Activated T-helper 1 cell treated with anti-CD3 and anti-CD28 coated beads, Interleukin-12 subunit alpha, Interleukin-12 subunit beta, Interleukin-2, Interleukin-4 antibody, amounts not matched to agents 30 ng/mL and 10 ng/mL and 1 ng/mL, durations not matched to agents 14 hours and 24 hours and 36 hours (primary cell): ENCODE measurements at regions not wholly inside any gene's neighbourhood (a gene's known extent, or its start where the extent isn't known, plus 50 kb on each side); places are given as distances from the start of the nearest gene placed in this dataset.
A peak's percentile ranks its signal among the peaks of the same experiment; 100 is the strongest.

Source experiments
- DNase-seq: peaks from one replicate; pipeline ENCODE4 v3.0.0; 2021; ENCODE audit warnings: low spot score
- H3K27ac Mint-ChIP-seq: one replicate; pipeline ENCODE4 v1.8.0; 2021; ENCODE audit warnings: mild to moderate bottlenecking, mixed read lengths
- H3K27me3 Mint-ChIP-seq: one replicate; pipeline ENCODE4 v1.8.0; 2022; ENCODE audit warnings: mild to moderate bottlenecking, moderate library complexity, mixed read lengths; ENCODE audit not compliant: insufficient read depth
- H3K36me3 Mint-ChIP-seq: one replicate; pipeline ENCODE4 v1.8.0; 2021; ENCODE audit warnings: low read depth, mixed read lengths
- H3K4me1 Mint-ChIP-seq: one replicate; pipeline ENCODE4 v1.8.0; 2021; ENCODE audit warnings: low read depth, mixed read lengths
- H3K4me3 Mint-ChIP-seq: one replicate; pipeline ENCODE4 v1.8.0; 2021; ENCODE audit warnings: mild to moderate bottlenecking, moderate library complexity, mixed read lengths
- H3K9me3 Mint-ChIP-seq: one replicate; pipeline ENCODE4 v1.8.0; 2021; ENCODE audit warnings: mixed read lengths
- intact Hi-C: fragments of 100-400 bp; cut with micrococcal nuclease; formaldehyde crosslinking; loops from one replicate; pipeline ENCODE4 v1.15.1; 2024

- H3K27me3 Mint-ChIP-seq = peaks cover 8% of the 10 kb centered on the region
- H3K36me3 Mint-ChIP-seq = no peaks in the 10 kb centered on the region
- H3K9me3 Mint-ChIP-seq = no peaks in the 10 kb centered on the region
- intact Hi-C loops = loop anchor here (1.0 to 5.0 kb wide), 5 partner anchors 83 to 424 kb away; no protein-coding TSS in a partner anchor
- peaks cover 1% of the 10 kb centered on the region for H3K4me1 Mint-ChIP-seq
- no peak overlapping the region for H3K27ac Mint-ChIP-seq
- H3K4me3 Mint-ChIP-seq = no peak overlapping the region
- no peak for DNase-seq
These were observed 107.0 kb upstream of the SESN3 start for GRCh38 chr11:95337972-95338429.

- Mint-ChIP-seq H3K4me1 (no peaks in the 10 kb centered on the region), H3K9me3 (no peaks in the 10 kb centered on the region), H3K27me3 (peaks cover 8% of the 10 kb centered on the region), H3K4me3 (no peak overlapping the region), H3K36me3 (no peaks in the 10 kb centered on the region), H3K27ac (no peak overlapping the region)
- DNase-seq = peak; percentile 41
- intact Hi-C loops = loop anchor here (1.0 to 5.0 kb wide), 4 partner anchors 83 to 425 kb away; no protein-coding TSS in a partner anchor
These were observed 106.4 kb upstream of the SESN3 start for GRCh38 chr11:95337175-95337957.

GRCh38 chr11:95335989-95336388, 105.0 kb upstream of the SESN3 start:
- no peak overlapping the region for H3K27ac Mint-ChIP-seq
- no peaks in the 10 kb centered on the region for H3K4me1 Mint-ChIP-seq
- H3K9me3 Mint-ChIP-seq = no peaks in the 10 kb centered on the region
- no peak for DNase-seq
- no peak overlapping the region for H3K4me3 Mint-ChIP-seq
- no peaks in the 10 kb centered on the region for H3K36me3 Mint-ChIP-seq
- intact Hi-C loops = loop anchor here (2.0 to 5.0 kb wide), 3 partner anchors 81 to 426 kb away; no protein-coding TSS in a partner anchor
- H3K27me3 Mint-ChIP-seq = peaks cover 6% of the 10 kb centered on the region

GRCh38 chr11:95331161-95331560, 100.2 kb upstream of the SESN3 start:
- Mint-ChIP-seq H3K4me3 (no peak overlapping the region), H3K36me3 (no peaks in the 10 kb centered on the region), H3K27me3 (peaks cover 2% of the 10 kb centered on the region), H3K4me1 (no peaks in the 10 kb centered on the region), H3K27ac (no peak overlapping the region), H3K9me3 (no peaks in the 10 kb centered on the region)
- intact Hi-C loops = no loop called here
- no peak for DNase-seq

- H3K4me1 Mint-ChIP-seq = no peaks in the 10 kb centered on the region
- no peaks in the 10 kb centered on the region for H3K36me3 Mint-ChIP-seq
- intact Hi-C loops = no loop called here
- H3K4me3 Mint-ChIP-seq = no peak overlapping the region
- H3K27me3 Mint-ChIP-seq = peaks cover 2% of the 10 kb centered on the region
- H3K27ac Mint-ChIP-seq = no peak overlapping the region
- DNase-seq = no peak
- no peaks in the 10 kb centered on the region for H3K9me3 Mint-ChIP-seq
These were observed 99.3 kb upstream of the SESN3 start for GRCh38 chr11:95330302-95330701.

GRCh38 chr11:95327273-95327948, 96.4 kb upstream of the SESN3 start:
- Mint-ChIP-seq H3K36me3 (no peaks in the 10 kb centered on the region), H3K4me1 (peaks cover 3% of the 10 kb centered on the region), H3K27me3 (peaks cover 4% of the 10 kb centered on the region), H3K9me3 (no peaks in the 10 kb centered on the region), H3K4me3 (no peak overlapping the region), H3K27ac (no peak overlapping the region)
- intact Hi-C loops = no loop called here
- DNase-seq = no peak

- intact Hi-C loops = no loop called here
These were observed 94.8 kb upstream of the SESN3 start for GRCh38 chr11:95325777-95326258.

GRCh38 chr11:95324826-95325225, 93.8 kb upstream of the SESN3 start:
- H3K4me3 Mint-ChIP-seq = no peak overlapping the region
- no peaks in the 10 kb centered on the region for H3K36me3 Mint-ChIP-seq
- H3K27me3 Mint-ChIP-seq = peaks cover 3% of the 10 kb centered on the region
- H3K9me3 Mint-ChIP-seq = no peaks in the 10 kb centered on the region
- intact Hi-C loops = no loop called here
- DNase-seq = no peak
- peaks cover 6% of the 10 kb centered on the region for H3K4me1 Mint-ChIP-seq
- no peak overlapping the region for H3K27ac Mint-ChIP-seq

More at GRCh38 chr11:95325777-95326258, 94.8 kb upstream of the SESN3 start:
- DNase-seq = no peak
- H3K27me3 Mint-ChIP-seq = peaks cover 3% of the 10 kb centered on the region
- H3K27ac Mint-ChIP-seq = no peak overlapping the region
- H3K36me3 Mint-ChIP-seq = no peaks in the 10 kb centered on the region
- H3K9me3 Mint-ChIP-seq = no peaks in the 10 kb centered on the region
- no peak overlapping the region for H3K4me3 Mint-ChIP-seq
- peaks cover 6% of the 10 kb centered on the region for H3K4me1 Mint-ChIP-seq

- Mint-ChIP-seq H3K27ac (no peak overlapping the region), H3K36me3 (no peaks in the 10 kb centered on the region), H3K4me1 (peaks cover 6% of the 10 kb centered on the region), H3K4me3 (no peak overlapping the region), H3K27me3 (peaks cover 3% of the 10 kb centered on the region), H3K9me3 (no peaks in the 10 kb centered on the region)
- DNase-seq = no peak
- intact Hi-C loops = no loop called here
These were observed 91.5 kb upstream of the SESN3 start for GRCh38 chr11:95322539-95322938.

- Mint-ChIP-seq H3K27me3 (peaks cover 1% of the 10 kb centered on the region), H3K36me3 (no peaks in the 10 kb centered on the region), H3K27ac (no peak overlapping the region), H3K4me1 (peaks cover 6% of the 10 kb centered on the region), H3K9me3 (no peaks in the 10 kb centered on the region), H3K4me3 (no peak overlapping the region)
- DNase-seq = no peak
- intact Hi-C loops = no loop called here
These were observed 87.5 kb upstream of the SESN3 start for GRCh38 chr11:95318498-95318897.

- DNase-seq = no peak
- Mint-ChIP-seq H3K4me1 (peaks cover 6% of the 10 kb centered on the region), H3K27ac (no peak overlapping the region), H3K9me3 (no peaks in the 10 kb centered on the region), H3K4me3 (no peak overlapping the region), H3K36me3 (no peaks in the 10 kb centered on the region), H3K27me3 (no peaks in the 10 kb centered on the region)
- intact Hi-C loops = no loop called here
These were observed 77.6 kb upstream of the SESN3 start for GRCh38 chr11:95308512-95309035.

- H3K9me3 Mint-ChIP-seq = no peaks in the 10 kb centered on the region
- no peaks in the 10 kb centered on the region for H3K36me3 Mint-ChIP-seq
- H3K4me3 Mint-ChIP-seq = no peak overlapping the region
- DNase-seq = no peak
- no peak overlapping the region for H3K27ac Mint-ChIP-seq
- no peaks in the 10 kb centered on the region for H3K27me3 Mint-ChIP-seq
- intact Hi-C loops = no loop called here
- H3K4me1 Mint-ChIP-seq = peaks cover 6% of the 10 kb centered on the region
These were observed 76.3 kb upstream of the SESN3 start for GRCh38 chr11:95307286-95307685.

- Mint-ChIP-seq H3K4me1 (peaks cover 6% of the 10 kb centered on the region), H3K4me3 (no peak overlapping the region), H3K9me3 (no peaks in the 10 kb centered on the region), H3K27me3 (no peaks in the 10 kb centered on the region), H3K27ac (no peak overlapping the region), H3K36me3 (no peaks in the 10 kb centered on the region)
- intact Hi-C loops = no loop called here
- no peak for DNase-seq
These were observed 75.8 kb upstream of the SESN3 start for GRCh38 chr11:95306801-95307200.
